ENCODE measurements at regions not wholly inside any gene's neighbourhood (a gene's known extent, or its start where the extent isn't known, plus 50 kb on each side); places are given as distances from the start of the nearest gene placed in this dataset.

- TF ChIP-seq CHD7 (IDR thresholded peaks at IDR 0.05; ENCODE audit: insufficient replicate concordance, low read length) (no peak), SP4 (IDR thresholded peaks at IDR 0.05; ENCODE audit: low read length) (no peak), SUZ12 (IDR thresholded peaks at IDR 0.05; ENCODE audit: low read length) (no peak), SIRT6 (IDR thresholded peaks at IDR 0.05; ENCODE audit: low read length) (no peak), POLR2AphosphoS5 (IDR thresholded peaks at IDR 0.05; ENCODE audit: low read depth, low read length) (no peak), POLR2A (IDR thresholded peaks at IDR 0.05; ENCODE audit: control extremely low read depth in 1 of 2, low read depth in 2 of 2, low read length in 2 of 2) (no peak), EP300 (IDR thresholded peaks at IDR 0.05; ENCODE audit: borderline replicate concordance in 1 of 2, low read depth in 2 of 2, low read length in 2 of 2) (no peak), BRCA1 (IDR thresholded peaks at IDR 0.05; ENCODE audit: low read depth, low read length) (no peak)
These were observed 91.4 kb upstream of the IRS2 start (continued) for GRCh38 chr13:109877809-109878208.

All from H1 (cell line).